ENCODE measurements at regions not wholly inside any gene's neighbourhood (a gene's known extent, or its start where the extent isn't known, plus 50 kb on each side); places are given as distances from the start of the nearest gene placed in this dataset.

GRCh38 chr2:57465067-57465466, 581.5 kb upstream of the VRK2 start:
- no peak overlapping the region for H3K4me3 ChIP-seq (ENCODE audit: low read length)
- no peak overlapping the region for H2AFZ ChIP-seq (ENCODE audit: low read length)
- H4K20me1 ChIP-seq (ENCODE audit: insufficient read depth, low read length): no peaks in the 10 kb centered on the region
- no peak overlapping the region for H3K27ac ChIP-seq (ENCODE audit: low read length)
- no peaks in the 10 kb centered on the region for H3K4me1 ChIP-seq (ENCODE audit: low read length)
- H3K27me3 ChIP-seq (replicated peaks; ENCODE audit: insufficient read depth, low read length): no peaks in the 10 kb centered on the region
- H3K9me3 ChIP-seq (replicated peaks; ENCODE audit: insufficient read depth, low read length): no peaks in the 10 kb centered on the region
- no peak overlapping the region for H3K4me2 ChIP-seq (ENCODE audit: low read depth, low read length)
- no peak overlapping the region for H3K9ac ChIP-seq (ENCODE audit: low read length)
- no peaks in the 10 kb centered on the region for H3K36me3 ChIP-seq (replicated peaks; ENCODE audit: insufficient read depth, low read length)
- no peak for TF ChIP-seq EZH2 (optimal IDR thresholded peaks at IDR 0.05; ENCODE audit: low read depth, low read length)
- TF ChIP-seq CTCF (IDR thresholded peaks at IDR 0.05; ENCODE audit: low read length): no peak
- TF ChIP-seq EZH2phosphoT487 (IDR thresholded peaks at IDR 0.05; ENCODE audit: low read length): no peak
- no peak for DNase-seq
- no peaks in the 10 kb centered on the region for H3F3A ChIP-seq (ENCODE audit: insufficient read depth, low read length)
- H3K9me2 ChIP-seq (replicated peaks; ENCODE audit: insufficient read depth, low read length): no peaks in the 10 kb centered on the region
- H3K79me2 ChIP-seq (ENCODE audit: low read length): no peaks in the 10 kb centered on the region

GRCh38 chr2:57465967-57466366, 580.6 kb upstream of the VRK2 start:
- no peak overlapping the region for H3K27ac ChIP-seq (ENCODE audit: low read length)
- H3K27me3 ChIP-seq (replicated peaks; ENCODE audit: insufficient read depth, low read length): no peaks in the 10 kb centered on the region
- no peaks in the 10 kb centered on the region for H3F3A ChIP-seq (ENCODE audit: insufficient read depth, low read length)
- no peak overlapping the region for H3K9ac ChIP-seq (ENCODE audit: low read length)
- DNase-seq: no peak
- TF ChIP-seq EZH2phosphoT487 (IDR thresholded peaks at IDR 0.05; ENCODE audit: low read length): no peak
- TF ChIP-seq CTCF (IDR thresholded peaks at IDR 0.05; ENCODE audit: low read length): no peak
- no peak for TF ChIP-seq EZH2 (optimal IDR thresholded peaks at IDR 0.05; ENCODE audit: low read depth, low read length)
- no peak overlapping the region for H2AFZ ChIP-seq (ENCODE audit: low read length)
- H3K4me2 ChIP-seq (ENCODE audit: low read depth, low read length): no peak overlapping the region
- H3K79me2 ChIP-seq (ENCODE audit: low read length): no peaks in the 10 kb centered on the region
- H3K4me3 ChIP-seq (ENCODE audit: low read length): no peak overlapping the region
- H3K9me3 ChIP-seq (replicated peaks; ENCODE audit: insufficient read depth, low read length): no peaks in the 10 kb centered on the region
- no peaks in the 10 kb centered on the region for H3K9me2 ChIP-seq (replicated peaks; ENCODE audit: insufficient read depth, low read length)
- no peaks in the 10 kb centered on the region for H3K4me1 ChIP-seq (ENCODE audit: low read length)
- no peaks in the 10 kb centered on the region for H4K20me1 ChIP-seq (ENCODE audit: insufficient read depth, low read length)
- no peaks in the 10 kb centered on the region for H3K36me3 ChIP-seq (replicated peaks; ENCODE audit: insufficient read depth, low read length)

GRCh38 chr2:57475391-57475790, 571.2 kb upstream of the VRK2 start:
- Histone ChIP-seq H3K27ac (ENCODE audit: low read length) (no peak overlapping the region), H3K36me3 (replicated peaks; ENCODE audit: insufficient read depth, low read length) (no peaks in the 10 kb centered on the region), H3K27me3 (replicated peaks; ENCODE audit: insufficient read depth, low read length) (no peaks in the 10 kb centered on the region), H3F3A (ENCODE audit: insufficient read depth, low read length) (no peaks in the 10 kb centered on the region), H3K9me3 (replicated peaks; ENCODE audit: insufficient read depth, low read length) (no peaks in the 10 kb centered on the region), H2AFZ (ENCODE audit: low read length) (no peak overlapping the region), H3K4me1 (ENCODE audit: low read length) (no peaks in the 10 kb centered on the region), H3K9ac (ENCODE audit: low read length) (no peak overlapping the region), H4K20me1 (ENCODE audit: insufficient read depth, low read length) (no peaks in the 10 kb centered on the region), H3K4me2 (ENCODE audit: low read depth, low read length) (no peak overlapping the region), H3K9me2 (replicated peaks; ENCODE audit: insufficient read depth, low read length) (no peaks in the 10 kb centered on the region), H3K4me3 (ENCODE audit: low read length) (no peak overlapping the region), H3K79me2 (ENCODE audit: low read length) (no peaks in the 10 kb centered on the region)
- TF ChIP-seq EZH2phosphoT487 (IDR thresholded peaks at IDR 0.05; ENCODE audit: low read length): no peak
- no peak for TF ChIP-seq CTCF (IDR thresholded peaks at IDR 0.05; ENCODE audit: low read length)
- TF ChIP-seq EZH2 (optimal IDR thresholded peaks at IDR 0.05; ENCODE audit: low read depth, low read length): no peak
- DNase-seq: no peak
